H1 (cell line): ENCODE measurements at regions not wholly inside any gene's neighbourhood (a gene's known extent, or its start where the extent isn't known, plus 50 kb on each side); places are given as distances from the start of the nearest gene placed in this dataset.

ENCODE experiments used
- CTCF ChIA-PET: fragments of 300-600 bp; sonication (Branson Sonifier 250); formaldehyde crosslinking; loops from one replicate; lab custom pipeline; 2021; ENCODE audit not compliant: partially characterized antibody; lab: Charles Lee
- POLR2A ChIA-PET: fragments of 300-600 bp; sonication (Branson Sonifier 250); formaldehyde crosslinking; loops from one replicate; lab custom pipeline; 2021; ENCODE audit warnings: inconsistent platforms; ENCODE audit not compliant: partially characterized antibody; lab: Charles Lee
- DNase-seq, 2 experiments: peaks; one replicate each; pipeline versions ENCODE4 v3.0.0 to v3.0.0-alpha.2; 2010 to 2022; ENCODE audit warnings: low spot score in 2 of 2, low read depth in 1 of 2, mixed read lengths in 1 of 2
- FAIRE-seq: peaks from 2 replicates; lab custom pipeline; 2011; peaks lifted over from hg19 to GRCh38; lab: Jason Lieb, UNC
- H2AFZ ChIP-seq: 2 replicates; pipeline ENCODE4 v1.8.1; 2012; ENCODE audit warnings: low read length, inconsistent platforms
- H2AK5ac ChIP-seq: 2 replicates; pipeline ENCODE4 v1.6.1; 2013; ENCODE audit warnings: low read depth, low read length
- H2BK120ac ChIP-seq: replicated peaks from 2 replicates; pipeline ENCODE3; 2013; ENCODE audit warnings: low read depth, low read length, inconsistent platforms
- H2BK12ac ChIP-seq: 2 replicates; pipeline ENCODE4 v1.6.1; 2013; ENCODE audit warnings: low read depth, low read length
- H2BK15ac ChIP-seq: 2 replicates; pipeline ENCODE4 v1.6.1; 2013; ENCODE audit warnings: low read length
- H2BK20ac ChIP-seq: 2 replicates; pipeline ENCODE4 v1.6.1; 2013; ENCODE audit warnings: low read length
- H2BK5ac ChIP-seq: 2 replicates; pipeline ENCODE4 v1.6.1; 2013; ENCODE audit warnings: low read depth, low read length
- H3K14ac ChIP-seq: 2 replicates; pipeline ENCODE4 v1.6.1; 2013; ENCODE audit warnings: inconsistent platforms; ENCODE audit not compliant: insufficient read length
- H3K18ac ChIP-seq: 2 replicates; pipeline ENCODE4 v1.6.1; 2013; ENCODE audit warnings: low read length; ENCODE audit errors: extremely low read depth
- H3K23ac ChIP-seq: 2 replicates; pipeline ENCODE4 v1.6.1; 2013; ENCODE audit warnings: inconsistent platforms; ENCODE audit not compliant: insufficient read length
- H3K23me2 ChIP-seq: 2 replicates; pipeline ENCODE4 v1.6.1; 2013; ENCODE audit warnings: low read depth, low read length
- H3K27ac ChIP-seq: 2 replicates; pipeline ENCODE4 v1.6.1; 2011; ENCODE audit warnings: low read depth, low read length, inconsistent platforms
- H3K27me3 ChIP-seq, 4 experiments: replicated peaks in 1 of 4; 1 replicate in 1 of 4; 2 replicates in 3 of 4; pipeline versions ENCODE4 v1.6.1 to v1.8.1; 2011 to 2013; ENCODE audit warnings: low read length in 3 of 4, mild to moderate bottlenecking in 3 of 4, inconsistent platforms in 2 of 4, mixed read lengths in 2 of 4, moderate library complexity in 1 of 4; ENCODE audit not compliant: control insufficient read depth in 3 of 4, insufficient read depth in 3 of 4; ENCODE audit errors: extremely low read depth in 1 of 4
- H3K36me3 ChIP-seq, 4 experiments: 2 replicates each; pipeline versions ENCODE4 v1.6.1 to v1.8.1; 2011 to 2013; ENCODE audit warnings: mild to moderate bottlenecking in 4 of 4, low read length in 3 of 4, moderate library complexity in 2 of 4, control low read depth in 1 of 4, inconsistent platforms in 1 of 4; ENCODE audit not compliant: insufficient read depth in 4 of 4, control insufficient read depth in 2 of 4
- H3K4ac ChIP-seq: replicated peaks from 2 replicates; pipeline ENCODE3; 2013; ENCODE audit warnings: low read length, low read depth, mixed read lengths, inconsistent platforms; ENCODE audit not compliant: insufficient read length
- H3K4me1 ChIP-seq, 4 experiments: replicated peaks in 1 of 4; 1 replicate in 1 of 4; 2 replicates in 3 of 4; pipeline versions ENCODE4 v1.6.1 to v1.8.1; 2011 to 2013; ENCODE audit warnings: low read length in 3 of 4, inconsistent platforms in 2 of 4, mixed read lengths in 1 of 4; ENCODE audit not compliant: insufficient read depth in 4 of 4, control insufficient read depth in 3 of 4
- H3K4me2 ChIP-seq, 2 experiments: 2 replicates each; pipeline versions ENCODE4 v1.6.1 to v1.8.1; 2011 to 2013; ENCODE audit warnings: low read depth in 2 of 2, low read length in 2 of 2, control low read depth in 1 of 2, inconsistent platforms in 1 of 2, mild to moderate bottlenecking in 1 of 2; ENCODE audit not compliant: insufficient read depth in 1 of 2
- H3K4me3 ChIP-seq, 4 experiments: fragments of 200-600, 300-600 bp in 1 of 4; sonication (generic), shearing (Covaris generic), sonication (Bioruptor Twin) in 1 of 4; 2 replicates each; pipeline versions ENCODE4 v1.5.1 to v1.8.1; 2011 to 2016; ENCODE audit warnings: low read length in 4 of 4, low read depth in 3 of 4, control low read depth in 2 of 4, inconsistent platforms in 2 of 4, mild to moderate bottlenecking in 2 of 4, mixed read lengths in 1 of 4, moderate library complexity in 1 of 4; ENCODE audit not compliant: insufficient read depth in 2 of 4; ENCODE audit errors: extremely low read depth in 1 of 4
- H3K56ac ChIP-seq: replicated peaks from 2 replicates; pipeline ENCODE3; 2013; ENCODE audit warnings: low read depth, mild to moderate bottlenecking, mixed read lengths, low read length, inconsistent platforms; ENCODE audit not compliant: insufficient read length
- H3K79me1 ChIP-seq: 2 replicates; pipeline ENCODE4 v1.6.1; 2013; ENCODE audit warnings: low read depth, low read length, control low read depth
- H3K79me2 ChIP-seq, 2 experiments: 2 replicates each; pipeline versions ENCODE4 v1.6.1 to v1.8.1; 2012 to 2013; ENCODE audit warnings: low read length in 2 of 2, mild to moderate bottlenecking in 2 of 2, inconsistent platforms in 1 of 2; ENCODE audit not compliant: insufficient read depth in 2 of 2, control insufficient read depth in 1 of 2
- H3K9ac ChIP-seq, 4 experiments: replicated peaks in 1 of 4; 1 replicate in 1 of 4; 2 replicates in 3 of 4; pipeline versions ENCODE4 v1.6.1 to v1.8.1; 2011 to 2013; ENCODE audit warnings: low read depth in 3 of 4, low read length in 3 of 4, control low read depth in 2 of 4, mild to moderate bottlenecking in 2 of 4, moderate library complexity in 2 of 4, inconsistent platforms in 1 of 4; ENCODE audit errors: extremely low read depth in 1 of 4
- H3K9me3 ChIP-seq, 2 experiments: 2 replicates each; pipeline versions ENCODE4 v1.6.1 to v1.8.1; 2012 to 2013; ENCODE audit warnings: mild to moderate bottlenecking in 2 of 2, moderate library complexity in 2 of 2, control low read depth in 1 of 2, inconsistent platforms in 1 of 2, low read depth in 1 of 2, low read length in 1 of 2, mixed read lengths in 1 of 2; ENCODE audit not compliant: insufficient read depth in 2 of 2
- H4K20me1 ChIP-seq, 2 experiments: replicated peaks in 1 of 2; 2 replicates each; pipeline versions ENCODE3 to v1.8.1; 2011 to 2013; ENCODE audit warnings: inconsistent platforms in 2 of 2, low read length in 2 of 2, mild to moderate bottlenecking in 1 of 2; ENCODE audit not compliant: insufficient read depth in 2 of 2, control insufficient read depth in 1 of 2
- H4K5ac ChIP-seq: 2 replicates; pipeline ENCODE4 v1.6.1; 2013; ENCODE audit warnings: low read length, low read depth, mixed read lengths, inconsistent platforms; ENCODE audit not compliant: insufficient read length
- H4K8ac ChIP-seq: 2 replicates; pipeline ENCODE4 v1.8.0; 2013; ENCODE audit warnings: mild to moderate bottlenecking, moderate library complexity, low read length, inconsistent platforms; ENCODE audit not compliant: insufficient read depth; ENCODE audit errors: extremely low read depth
- H4K91ac ChIP-seq: replicated peaks from 2 replicates; pipeline ENCODE3; 2013; ENCODE audit warnings: low read length, mixed read lengths, inconsistent platforms; ENCODE audit not compliant: insufficient read length
- CREB1 ChIP-seq: IDR thresholded peaks from 2 replicates; pipeline ENCODE4 v1.6.1; 2012; ENCODE audit warnings: inconsistent platforms
- EP300 ChIP-seq, 2 experiments: IDR thresholded peaks; 1 replicate in 1 of 2; 2 replicates in 1 of 2; pipeline ENCODE4 v1.6.1; 2011 to 2012; ENCODE audit warnings: low read depth in 2 of 2, low read length in 2 of 2, mild to moderate bottlenecking in 2 of 2, borderline replicate concordance in 1 of 2, inconsistent platforms in 1 of 2, moderate library complexity in 1 of 2
- GTF2F1 ChIP-seq: IDR thresholded peaks from 2 replicates; pipeline ENCODE4 v1.6.1; 2012; ENCODE audit warnings: low read depth, low read length, improper control_type of control experiment, borderline replicate concordance
- MAX ChIP-seq: IDR thresholded peaks from 2 replicates; pipeline ENCODE4 v1.6.1; 2012; ENCODE audit warnings: inconsistent platforms
- NANOG ChIP-seq: IDR thresholded peaks from 2 replicates; pipeline ENCODE4 v1.6.1; 2011; ENCODE audit warnings: low read length, low read depth, mild to moderate bottlenecking, inconsistent platforms; ENCODE audit not compliant: insufficient read depth, poor library complexity, severe bottlenecking
- SIN3A ChIP-seq, 2 experiments: IDR thresholded peaks in 1 of 2; conservative IDR thresholded peaks in 1 of 2; 2 replicates each; pipeline ENCODE4 v1.6.1; 2011 to 2012; ENCODE audit warnings: low read length in 2 of 2, improper control_type of control experiment in 1 of 2, low read depth in 1 of 2, mild to moderate bottlenecking in 1 of 2
- WGBS, 2 experiments: shearing (Covaris generic) in 1 of 2; methylation state at CpG; one replicate each; pipeline versions ENCODE4 v1.1.6 to v1.1.7; 2013 to 2015; ENCODE audit warnings: low lambda C conversion rate in 2 of 2, mixed read lengths in 2 of 2, inconsistent platforms in 1 of 2, low coverage in 1 of 2, missing lambda C conversion rate in 1 of 2; ENCODE audit not compliant: insufficient replicate concordance in 2 of 2, insufficient coverage in 1 of 2, insufficient read length in 1 of 2; ENCODE audit errors: extremely low coverage in 1 of 2, missing lambda C conversion rate in 1 of 2; 5-methylcytosine and 5-hydroxymethylcytosine counted together

GRCh38 chr9:104287253-104287878, 193.3 kb downstream of the SMC2 start:
- 88% methylated on average over 5 of the region's 5 CpGs; no CpG with 5 or more reads in 1 of the 2 experiments for WGBS, 2 experiments
- TF ChIP-seq SIN3A (conservative IDR thresholded peaks at IDR 0.05 in 1 of 2, IDR thresholded peaks at IDR 0.05 in 1 of 2; ENCODE audit: low read depth in 1 of 2, low read length in 2 of 2) (no peak), NANOG (no peak), GTF2F1 (no peak), MAX (no peak), EP300 (IDR thresholded peaks at IDR 0.05; ENCODE audit: borderline replicate concordance in 1 of 2, low read depth in 2 of 2, low read length in 2 of 2) (no peak), CREB1 (no peak)

More at GRCh38 chr9:104287253-104287878, 193.3 kb downstream of the SMC2 start:
- Histone ChIP-seq H2BK15ac (no peak overlapping the region), H3K4me1 (no peaks in the 10 kb centered on the region), H3K4me3 (no peak overlapping the region), H3K9me3 (no peaks in the 10 kb centered on the region), H2BK120ac (no peak overlapping the region), H3K23ac (no peak overlapping the region), H3K27ac (no peak overlapping the region), H3K27me3 (no peaks in the 10 kb centered on the region), H3K36me3 (no peaks in the 10 kb centered on the region), H3K56ac (no peak overlapping the region), H2AFZ (no peak overlapping the region), H2BK12ac (no peak overlapping the region), H3K79me1 (no peaks in the 10 kb centered on the region), H2BK20ac (no peak overlapping the region), H3K4me2 (no peak overlapping the region), H3K23me2 (no peaks in the 10 kb centered on the region), H3K14ac (no peak overlapping the region), H3K4ac (no peak overlapping the region), H4K91ac (no peak overlapping the region), H4K8ac (no peak overlapping the region), H4K20me1 (no peaks in the 10 kb centered on the region), H3K18ac (no peak overlapping the region), H2BK5ac (no peak overlapping the region), H3K79me2 (no peaks in the 10 kb centered on the region), H4K5ac (no peak overlapping the region), H3K9ac (no peak overlapping the region), H2AK5ac (no peak overlapping the region)
- ChIA-PET POLR2A (no interaction called here), CTCF (interaction anchor here (0.6 kb wide), 1 partner anchor 28 kb away, joined by 3 read pairs; no protein-coding TSS in a partner anchor)
- FAIRE-seq, result no peak
- no peak for DNase-seq
